Iris pigment epithelial cell (primary cell): ENCODE measurements at regions not wholly inside any gene's neighbourhood (a gene's known extent, or its start where the extent isn't known, plus 50 kb on each side); places are given as distances from the start of the nearest gene placed in this dataset.
"Not testable (repeated sequence)": the region's sequence is repeated elsewhere in the genome, so short reads cannot be mapped to it uniquely, and the experiment has no call there.

Source experiments
- DNase-seq: peaks from one replicate; pipeline ENCODE4 v3.0.0-alpha.2; 2011; ENCODE audit warnings: low read depth

DNA sequence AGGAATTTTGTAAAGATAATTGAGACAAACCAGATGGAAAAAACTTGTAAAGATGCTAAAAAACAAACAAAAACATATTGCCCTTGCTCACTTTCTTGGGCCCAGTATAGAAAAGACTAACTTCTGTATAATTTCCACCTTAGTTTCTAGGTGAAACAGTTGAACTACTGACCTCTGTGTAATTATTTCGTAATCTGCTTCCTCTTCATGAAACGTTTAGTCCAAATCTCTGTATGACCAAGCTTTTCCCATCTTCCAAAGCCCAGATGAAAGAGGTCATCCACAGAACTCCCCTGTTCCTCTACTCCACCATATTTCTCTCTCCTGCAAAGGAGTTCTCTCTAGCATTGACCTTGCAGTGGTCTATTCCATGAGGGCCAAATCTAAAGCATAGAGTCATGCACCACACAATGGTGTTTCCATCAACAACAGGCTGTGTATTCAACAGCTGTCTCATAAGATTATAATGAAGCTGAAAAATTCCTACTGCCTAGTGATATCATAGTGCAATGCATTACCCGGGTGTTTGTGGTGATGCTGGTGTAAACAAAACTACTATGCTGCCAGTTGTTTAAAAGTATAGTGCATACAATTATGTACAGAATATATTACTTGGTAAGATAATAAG lies 647.6 kb downstream of the TNS3 start:
- DNase-seq, result peak; percentile 76

DNA sequence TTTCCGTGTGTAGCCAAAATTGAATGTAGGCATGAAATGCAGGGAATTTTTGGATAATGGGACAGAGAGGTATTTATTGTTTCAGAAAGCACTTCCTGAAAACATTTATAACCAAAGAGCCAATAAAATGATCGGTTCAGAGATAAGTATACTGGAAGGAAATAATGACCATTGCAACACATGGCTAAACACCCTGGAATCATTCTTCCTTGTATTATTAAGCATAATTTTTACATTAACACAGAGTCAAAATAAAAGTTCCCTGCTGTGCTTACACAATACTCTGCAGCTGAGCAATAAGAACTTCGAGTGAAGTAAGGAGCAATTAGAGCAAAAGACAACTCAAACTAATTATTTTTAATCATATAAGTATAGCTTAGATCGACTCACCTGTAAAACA lies 648.3 kb downstream of the TNS3 start:
- peak; percentile 74 for DNase-seq

DNA sequence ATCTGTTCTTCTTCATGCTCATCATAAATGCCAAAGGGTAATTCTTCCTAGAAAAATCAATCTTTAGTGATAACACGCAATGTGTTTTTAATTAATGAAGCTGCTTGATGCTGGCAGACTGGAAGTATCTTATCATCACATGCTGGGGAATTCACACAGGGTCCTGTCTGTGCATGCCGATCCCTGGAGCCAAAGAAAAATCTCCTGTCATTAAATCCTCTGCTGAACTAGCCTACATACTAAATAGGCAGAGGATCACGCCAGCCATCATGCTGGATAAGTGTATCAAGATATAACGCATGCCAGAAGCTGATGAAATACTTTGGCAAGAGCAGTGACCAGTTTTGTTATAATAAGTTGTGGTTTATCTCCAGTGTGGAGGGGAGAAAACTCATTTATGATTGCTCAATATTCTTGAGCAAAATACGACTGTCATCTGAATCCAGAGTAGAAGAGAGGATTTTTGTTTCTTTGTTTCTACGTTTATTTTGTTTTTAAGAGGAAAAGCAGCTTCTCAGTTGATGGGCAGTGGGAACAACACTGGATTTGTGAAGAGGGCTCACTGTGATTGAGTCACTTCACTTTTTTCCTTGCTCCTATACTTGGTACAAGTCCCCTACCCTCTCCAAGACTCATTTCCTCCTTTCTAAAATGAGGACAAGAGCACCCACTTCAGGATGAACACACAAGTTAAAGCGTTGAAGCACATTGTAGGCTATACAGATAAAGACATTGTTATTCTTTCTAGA lies 649.1 kb downstream of the TNS3 start:
- DNase-seq, result peak; percentile 98

DNA sequence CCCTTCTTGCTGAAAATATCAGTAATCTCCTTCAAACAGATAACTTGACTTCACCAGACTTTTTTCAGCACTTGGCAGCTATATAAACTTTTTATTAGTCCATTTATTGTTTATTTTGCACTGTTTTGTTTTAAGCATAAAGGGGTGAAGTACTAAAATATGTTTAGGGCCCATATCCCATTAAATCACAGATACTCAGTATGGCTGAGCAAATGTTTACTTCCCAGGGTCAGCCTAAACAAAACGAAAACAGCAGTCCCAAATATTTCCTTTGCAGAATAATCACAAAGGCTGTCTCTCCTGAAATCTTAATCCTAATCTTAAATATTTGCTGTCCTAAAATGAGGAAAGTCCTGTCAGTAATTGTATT lies 649.6 kb downstream of the TNS3 start:
- no peak for DNase-seq

DNA sequence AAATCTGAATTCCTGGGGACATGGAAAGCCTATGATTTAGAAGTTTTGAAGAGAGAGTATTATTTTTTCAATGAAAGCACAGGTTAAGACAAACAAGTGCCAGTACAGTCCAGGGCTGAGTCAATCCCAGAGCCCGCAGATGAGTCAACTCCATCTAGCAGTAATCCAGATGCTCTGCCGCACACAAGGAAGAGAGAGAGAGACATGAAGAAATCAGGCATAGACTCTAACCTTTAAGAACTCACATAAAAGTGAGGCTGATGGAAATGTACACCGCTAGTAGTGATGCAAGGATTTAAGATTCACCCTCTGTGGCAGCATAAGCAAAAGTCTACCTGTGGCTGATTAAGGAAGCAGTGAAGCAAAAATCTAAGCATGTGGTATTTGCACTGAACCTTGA lies 651.5 kb downstream of the TNS3 start:
- DNase-seq, result peak; percentile 98

DNA sequence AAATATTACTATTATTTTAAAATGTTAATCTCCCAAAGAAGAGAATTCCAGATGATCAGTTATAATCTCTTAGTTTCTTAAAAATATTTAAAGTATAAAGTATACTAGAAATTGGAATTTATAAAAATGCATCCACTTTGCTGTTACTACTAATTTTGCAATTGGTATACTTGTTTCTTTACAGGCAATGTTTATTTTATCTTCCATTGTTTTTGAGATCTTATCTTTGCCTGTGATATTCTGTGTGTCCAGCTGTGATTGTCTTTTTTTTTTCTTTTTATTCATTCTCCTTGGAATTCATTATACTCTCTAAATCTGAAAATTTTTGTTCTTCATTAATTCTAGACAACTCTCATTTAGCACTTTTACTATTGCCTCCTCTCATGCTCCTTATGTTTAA lies 652.6 kb downstream of the TNS3 start:
- DNase-seq, result no peak

DNA sequence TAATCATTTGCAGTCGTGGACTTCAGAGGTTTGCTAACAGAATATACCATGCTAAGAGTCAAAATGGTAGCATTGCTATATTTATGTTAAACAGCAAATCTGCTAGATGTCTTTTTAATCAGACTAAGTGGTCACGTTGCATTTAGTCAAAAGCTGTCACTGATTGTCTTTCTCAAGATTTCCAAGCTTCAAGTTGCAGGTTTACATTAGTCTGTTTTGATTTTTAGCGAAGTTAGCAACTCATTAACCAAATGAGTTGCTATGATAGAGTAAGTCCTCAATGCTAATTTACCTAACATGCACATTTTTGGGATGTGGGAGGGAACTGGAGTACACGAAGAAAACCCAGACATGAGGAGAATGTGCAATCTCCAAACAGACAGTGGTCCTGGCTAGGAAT lies 653.2 kb downstream of the TNS3 start:
- DNase-seq, result no peak

DNA sequence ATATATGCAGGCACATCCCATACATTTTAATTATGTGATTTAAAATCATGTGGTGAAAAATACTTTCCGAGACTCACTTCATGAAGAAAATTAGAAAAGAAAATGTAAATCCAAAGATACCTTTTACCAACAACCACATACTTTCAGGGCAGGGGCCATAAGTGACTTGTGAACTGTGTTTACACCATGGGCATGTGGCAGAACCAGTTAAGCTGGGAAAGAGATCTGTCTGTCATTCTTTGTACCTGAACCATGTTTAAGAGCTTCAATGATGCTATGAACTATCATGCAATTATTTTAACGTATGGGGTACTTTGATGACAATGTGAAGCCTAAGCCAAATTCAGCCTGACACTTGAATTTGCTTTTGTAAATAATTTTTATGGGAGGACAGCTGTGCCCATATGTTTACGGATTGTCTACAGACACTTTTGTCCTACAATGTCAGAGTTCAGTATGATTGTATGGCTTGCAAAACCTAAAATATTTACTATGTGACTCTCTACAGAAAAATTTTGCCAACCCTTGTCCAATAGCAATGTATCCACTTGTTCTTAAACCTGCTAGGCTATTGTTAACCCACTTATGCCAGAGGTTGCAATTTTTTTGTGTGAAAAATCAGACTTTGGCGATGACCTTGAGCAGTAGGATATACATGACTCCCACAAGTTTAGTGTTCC lies 654.6 kb downstream of the TNS3 start:
- no peak for DNase-seq

DNA sequence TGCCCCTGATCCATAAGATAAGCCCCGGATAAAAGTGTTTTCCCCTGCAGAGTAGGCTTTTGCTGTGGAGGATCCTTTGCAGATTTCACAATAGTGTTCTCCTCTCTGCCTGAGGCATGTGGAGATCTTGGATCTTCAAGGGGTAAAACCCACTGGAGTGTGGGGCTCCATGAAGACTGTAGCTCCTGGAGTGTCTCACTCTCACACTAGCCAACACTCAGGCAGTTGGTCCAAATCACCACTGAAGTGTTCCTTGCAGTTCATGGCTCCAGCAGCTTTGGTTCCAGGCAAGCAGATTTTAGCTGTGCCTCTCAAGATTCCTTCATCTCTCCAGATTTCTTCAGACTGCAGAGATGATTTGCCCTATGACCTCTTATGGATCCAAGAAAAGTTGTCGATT lies 665.3 kb downstream of the TNS3 start:
- no peak for DNase-seq

DNA sequence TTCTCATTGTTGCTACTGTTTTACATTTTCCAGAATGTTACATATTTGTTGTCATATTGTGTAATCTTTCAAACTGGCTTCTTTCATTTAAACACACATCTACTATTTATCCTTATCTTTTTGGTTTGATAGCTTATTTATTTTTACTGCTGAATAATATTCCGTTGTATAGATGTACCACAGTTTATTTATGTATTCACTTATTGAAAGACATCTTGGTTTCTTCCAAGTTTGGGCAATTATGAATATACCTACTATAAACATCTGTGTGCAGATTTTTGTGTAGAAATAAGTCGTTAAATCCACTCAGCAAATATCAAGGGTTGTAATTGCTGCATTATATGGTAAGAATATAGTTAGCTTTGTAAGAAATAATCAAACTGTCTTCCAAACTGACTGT lies 669.2 kb downstream of the TNS3 start:
- no peak for DNase-seq

DNA sequence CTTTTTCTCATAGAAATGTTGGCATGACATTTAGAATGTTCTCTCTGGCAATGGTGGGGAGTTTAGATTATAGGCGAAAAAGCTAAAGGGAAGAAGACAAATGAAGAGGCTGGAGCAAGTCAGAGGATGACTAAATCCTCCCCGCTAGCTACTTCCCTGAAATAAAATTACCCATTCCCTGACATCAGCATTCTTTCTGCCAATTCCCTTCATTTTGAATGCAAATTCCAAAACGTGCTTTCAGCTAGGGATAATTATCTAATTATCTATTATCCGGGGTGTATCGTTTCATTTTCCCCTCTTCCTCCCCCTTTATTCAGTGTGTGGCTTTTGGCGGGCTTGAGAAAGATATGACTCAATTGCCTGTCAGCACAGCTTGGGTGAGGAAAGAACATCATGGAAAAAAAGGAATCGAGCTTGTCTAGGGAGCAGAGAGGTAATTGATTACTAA lies 672.3 kb downstream of the TNS3 start:
- peak; percentile 77 for DNase-seq

DNA sequence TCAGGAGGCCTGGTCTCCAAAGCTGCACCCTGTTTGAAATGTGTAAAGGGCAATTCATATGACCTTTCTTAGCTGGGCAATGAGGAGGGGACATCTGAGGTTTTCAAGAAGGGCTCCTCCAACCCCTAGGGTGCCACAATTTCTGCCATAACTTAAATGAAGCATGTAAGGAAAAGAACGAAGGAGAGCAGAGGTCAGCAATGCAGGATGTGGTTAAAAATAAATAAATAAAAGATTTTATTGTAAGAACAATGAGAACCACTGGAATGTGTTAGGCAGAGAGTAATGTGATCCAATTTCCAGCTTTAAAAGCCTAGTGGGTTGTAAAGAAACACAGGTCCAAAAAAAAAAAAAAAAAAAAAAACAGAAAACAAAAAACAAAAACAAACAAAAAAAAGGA lies 673.1 kb downstream of the TNS3 start:
- peak; percentile 88 for DNase-seq

DNA sequence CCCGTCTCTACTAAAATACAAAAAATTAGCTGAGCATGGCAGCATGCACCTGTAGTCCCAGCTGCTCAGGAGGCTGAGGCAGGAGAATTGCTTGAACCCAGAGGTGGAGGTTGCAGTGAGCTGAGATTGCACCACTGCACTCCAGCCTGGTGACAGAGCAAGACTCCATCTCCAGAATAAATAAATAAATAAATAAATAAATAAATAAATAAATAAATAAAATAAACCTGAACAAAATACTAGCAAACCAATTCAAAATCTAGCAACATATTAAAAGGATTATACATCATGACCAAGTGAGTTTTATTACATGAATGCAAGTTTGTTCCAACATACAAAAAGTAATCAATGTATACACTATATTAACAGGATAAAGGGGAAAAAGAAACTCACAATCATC lies 677.4 kb downstream of the TNS3 start:
- not testable (repeated sequence) for DNase-seq

DNA sequence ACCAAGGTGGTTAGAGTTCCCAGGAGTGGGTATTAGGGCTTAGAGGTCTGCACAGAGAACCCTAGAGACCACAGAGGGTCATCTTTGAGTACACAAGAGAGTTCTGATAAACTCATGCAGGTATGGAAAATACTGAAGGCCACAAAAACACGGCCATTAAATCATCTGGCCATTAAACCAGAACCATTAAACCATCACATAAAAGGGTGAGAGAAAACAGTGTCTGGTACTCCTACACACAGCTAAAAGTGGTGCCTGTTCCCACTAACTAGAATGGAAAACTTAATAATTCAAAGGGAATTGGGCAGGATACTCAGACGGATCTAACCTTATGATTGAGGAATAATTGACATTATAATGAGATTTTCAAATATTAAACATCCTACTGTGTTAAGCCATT lies 679.4 kb downstream of the TNS3 start:
- no peak for DNase-seq

DNA sequence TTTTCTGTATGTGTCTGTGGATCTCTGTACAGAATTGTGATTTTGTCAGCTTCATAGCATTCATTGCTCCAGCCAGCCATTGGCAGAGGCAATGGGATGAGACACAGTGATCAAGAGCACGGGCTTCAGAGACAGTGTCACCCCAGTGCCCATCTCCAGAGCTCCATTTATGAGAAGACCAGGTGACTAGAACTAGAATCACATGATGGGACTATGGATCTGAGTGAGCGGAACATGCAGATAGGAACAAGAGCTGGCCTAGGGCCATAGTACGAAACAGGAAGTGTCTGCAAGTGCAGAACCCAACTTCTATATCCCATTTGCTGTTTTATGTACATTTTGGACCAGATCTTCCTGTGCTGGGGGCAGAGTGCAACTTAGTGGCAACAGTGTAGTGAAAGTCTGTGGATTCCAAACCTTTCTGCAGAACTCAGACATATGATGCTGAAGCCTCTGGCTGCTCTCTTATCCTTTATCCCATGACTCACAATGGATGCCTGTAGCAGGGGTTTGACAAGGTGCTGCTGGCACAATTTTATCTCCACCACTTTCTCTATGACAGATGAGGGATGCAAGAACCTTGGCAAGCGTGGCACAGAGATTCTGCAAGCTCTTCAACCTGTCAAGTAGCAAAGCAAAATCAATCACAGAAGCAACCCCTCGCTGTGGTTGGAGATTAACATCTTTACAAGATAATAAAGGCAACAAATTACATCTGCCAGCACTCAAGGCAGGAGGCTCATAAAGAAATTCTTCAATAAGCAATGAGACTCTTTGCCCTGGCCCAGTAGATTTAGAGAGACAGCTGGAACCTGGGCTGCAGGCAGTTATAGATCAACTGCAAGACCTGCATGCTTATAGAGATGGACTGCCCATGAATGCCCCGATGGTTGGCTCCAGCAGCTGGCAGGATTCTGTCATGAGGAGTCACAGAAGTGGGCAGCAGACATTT lies 681.3 kb downstream of the TNS3 start:
- peak; percentile 8 for DNase-seq

DNA sequence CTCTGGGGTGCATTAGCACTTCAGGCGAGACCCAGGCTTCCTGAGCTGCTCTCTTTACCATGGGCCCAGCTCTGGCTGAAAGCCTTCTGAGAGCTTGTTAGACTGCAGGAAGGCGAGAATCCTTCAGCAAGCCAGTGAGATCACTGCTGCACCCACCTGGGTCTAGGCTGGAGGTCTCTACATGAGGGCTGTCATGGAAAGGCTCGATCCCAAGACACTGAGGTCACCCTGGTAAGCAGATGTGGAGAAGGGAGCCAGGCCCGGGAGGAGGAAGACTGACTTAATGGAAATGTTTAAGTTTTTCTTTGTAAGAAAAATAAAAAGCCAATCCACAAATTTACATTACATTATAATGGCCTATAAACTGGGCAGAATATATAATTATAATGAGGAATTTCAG lies 684.5 kb downstream of the TNS3 start:
- no peak for DNase-seq

DNA sequence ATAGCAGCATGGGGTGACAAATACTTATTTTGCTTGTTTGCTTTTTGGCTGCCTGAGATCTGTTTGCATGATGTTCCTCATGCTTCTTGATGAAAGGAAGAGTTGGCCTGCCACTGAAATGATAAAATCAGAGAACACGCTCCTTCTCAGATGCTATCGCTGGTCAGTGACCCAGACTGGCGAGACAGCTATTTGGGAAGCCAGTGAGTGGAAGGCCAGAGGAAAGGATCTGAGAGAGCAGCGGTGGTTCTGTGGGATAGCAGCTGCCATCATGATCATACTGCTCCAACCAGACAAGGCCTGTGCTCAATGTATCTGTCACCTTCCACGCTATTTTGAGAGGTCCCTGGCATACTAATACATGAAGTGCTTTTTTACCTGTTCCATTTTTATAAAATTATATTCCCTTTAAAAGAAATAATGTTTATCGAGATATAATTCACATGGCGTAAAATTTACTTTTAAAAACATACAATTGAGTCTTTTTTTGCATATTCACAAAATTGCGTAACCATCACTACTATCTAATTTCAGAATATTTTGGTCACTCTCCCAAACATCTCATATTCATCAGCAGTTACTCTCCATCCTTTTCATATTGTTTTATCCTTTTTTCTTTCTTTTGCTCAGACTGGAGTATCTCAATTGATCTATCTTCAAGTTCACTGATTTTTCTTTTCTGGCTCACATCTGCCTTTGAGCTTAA lies 695.1 kb downstream of the TNS3 start:
- no peak for DNase-seq

DNA sequence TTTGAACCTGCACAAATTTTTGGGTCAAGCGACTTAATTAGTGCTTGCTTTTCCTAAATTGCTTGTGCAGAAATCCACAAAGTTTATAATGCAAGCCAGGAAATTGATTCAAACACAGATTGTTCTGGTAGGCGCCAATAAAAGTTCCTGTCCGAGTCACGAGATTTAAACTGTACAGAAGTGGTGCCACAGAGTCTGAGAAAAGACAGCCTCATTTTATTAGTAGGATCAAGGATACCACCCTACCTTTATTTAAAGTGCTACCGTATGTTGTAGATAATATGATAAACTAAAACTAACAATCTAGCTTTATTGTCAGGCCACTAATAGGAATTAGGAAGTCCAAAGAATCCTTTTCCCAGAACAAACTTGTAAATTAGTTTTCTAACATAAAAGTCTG lies 696.7 kb downstream of the TNS3 start:
- DNase-seq, result no peak

DNA sequence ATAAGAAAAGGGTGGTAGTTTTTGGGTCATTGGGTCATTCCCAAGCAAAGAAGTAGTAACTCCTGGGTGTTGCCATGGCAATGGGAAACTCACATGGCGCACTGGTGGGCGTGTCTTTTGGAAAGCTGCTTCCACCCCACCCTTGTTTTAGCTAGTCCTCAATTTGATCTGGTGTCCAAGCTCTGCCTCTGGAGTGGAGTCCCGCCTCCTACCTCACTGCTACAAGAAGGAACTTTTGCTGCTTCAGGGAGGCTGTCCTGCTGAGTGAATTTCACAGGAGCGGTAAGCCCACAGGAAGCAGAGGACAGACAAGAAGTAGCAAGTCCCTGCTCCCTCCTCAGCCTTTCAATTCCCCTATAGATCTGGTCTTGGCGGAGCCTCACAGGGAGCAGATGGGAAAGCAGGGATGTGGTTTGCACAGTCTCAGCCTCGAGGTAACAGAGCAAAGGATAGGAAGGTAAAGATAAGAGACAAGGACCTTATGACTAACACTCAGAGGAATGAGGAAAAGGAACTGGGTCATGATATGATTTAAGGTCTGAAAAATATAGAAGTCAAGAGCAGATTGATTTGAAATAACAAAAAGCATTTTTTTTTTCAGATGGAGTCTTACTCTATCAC lies 700.3 kb downstream of the TNS3 start:
- DNase-seq, result peak; percentile 35

DNA sequence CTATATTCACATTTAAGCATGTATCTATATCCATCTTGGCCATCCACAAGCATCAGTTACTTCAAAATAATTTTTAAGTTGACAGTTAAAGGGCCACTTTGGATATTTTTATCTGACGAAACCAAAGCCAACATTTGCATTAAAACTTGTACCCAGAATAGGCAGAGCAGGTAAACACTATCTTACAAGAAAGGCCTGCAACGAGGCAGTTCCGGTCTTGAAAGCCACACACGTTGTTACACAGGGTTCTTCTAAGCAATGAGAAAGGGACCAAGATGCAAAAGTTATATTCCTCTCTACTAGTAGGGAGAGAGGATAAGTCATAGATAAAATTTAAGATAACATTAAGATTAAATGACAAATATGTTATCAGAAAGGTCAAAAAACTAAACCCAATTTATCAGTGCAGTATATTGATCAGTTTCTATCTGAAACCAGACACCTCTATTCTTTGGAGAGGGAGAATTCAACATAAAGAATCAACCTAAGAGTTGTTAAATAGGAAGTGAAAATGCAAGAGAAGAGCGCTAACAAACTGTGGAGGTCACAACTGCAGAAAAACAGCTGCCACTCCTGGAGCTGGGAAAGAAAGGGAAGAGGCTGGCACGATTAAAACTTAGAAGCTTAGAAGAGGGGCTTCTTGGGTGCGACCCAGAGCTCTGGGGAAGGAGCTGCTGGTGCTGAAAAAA lies 701.3 kb downstream of the TNS3 start:
- DNase-seq, result no peak

DNA sequence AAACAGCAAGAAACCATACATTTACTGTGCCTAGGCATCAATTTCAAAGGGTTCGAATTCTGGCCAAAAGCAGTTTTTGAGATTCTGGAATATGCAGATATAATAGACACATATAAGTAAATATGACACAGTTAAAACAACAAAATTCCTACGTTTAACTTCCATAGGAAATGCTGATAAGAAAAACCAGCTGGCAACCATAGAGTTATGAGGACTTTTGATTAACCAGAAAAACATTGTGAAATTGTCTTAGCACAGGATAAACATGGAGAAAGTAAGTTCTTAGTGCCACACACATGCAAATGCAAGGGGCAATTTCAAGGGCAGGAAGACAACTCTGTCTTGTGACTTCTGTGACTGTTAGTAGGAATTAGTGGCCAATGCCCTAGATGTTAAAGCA lies 702.1 kb downstream of the TNS3 start:
- peak; percentile 39 for DNase-seq
